ENCODE measurements at regions not wholly inside any gene's neighbourhood (a gene's known extent, or its start where the extent isn't known, plus 50 kb on each side); places are given as distances from the start of the nearest gene placed in this dataset.

GRCh38 chr1:186620566-186621350 is 59.5 kb downstream of the PTGS2 start:
- H3K27ac ChIP-seq = no peak overlapping the region
- no peak overlapping the region for H3K27ac Mint-ChIP-seq

GRCh38 chr1:186618401-186619170 is 61.6 kb downstream of the PTGS2 start:
- Mint-ChIP-seq H3K4me1 (no peaks in the 10 kb centered on the region), H3K4me3 (no peak overlapping the region), H3K9me3 (no peaks in the 10 kb centered on the region), H3K27ac (no peak overlapping the region), H3K36me3 (no peaks in the 10 kb centered on the region), H3K27me3 (ENCODE audit: insufficient read depth, low read depth) (peaks cover 2% of the 10 kb centered on the region)
- Histone ChIP-seq H3K9ac (no peak overlapping the region), H3K4me1 (no peaks in the 10 kb centered on the region), H3K36me3 (no peaks in the 10 kb centered on the region), H3K27me3 (no peaks in the 10 kb centered on the region), H3K27ac (no peak overlapping the region), H2AFZ (replicated peaks) (no peak overlapping the region), H4K20me1 (ENCODE audit: low read depth) (no peaks in the 10 kb centered on the region), H3K4me3 (no peak overlapping the region), H3K9me3 (ENCODE audit: low read depth) (no peaks in the 10 kb centered on the region), H3F3A (ENCODE audit: low read depth) (no peaks in the 10 kb centered on the region), H3K4me2 (no peak overlapping the region), H3K79me2 (ENCODE audit: low read depth) (no peaks in the 10 kb centered on the region)
- DNase-seq (ENCODE audit: low spot score) = no peak
- no peak for TF ChIP-seq CTCF (IDR thresholded peaks at IDR 0.05)

More at GRCh38 chr1:186620566-186621350, 59.5 kb downstream of the PTGS2 start:
- Histone ChIP-seq H3K27me3 (no peaks in the 10 kb centered on the region), H3K4me3 (no peak overlapping the region), H3K79me2 (ENCODE audit: low read depth) (no peaks in the 10 kb centered on the region), H2AFZ (replicated peaks) (no peak overlapping the region), H3K4me2 (no peak overlapping the region), H4K20me1 (ENCODE audit: low read depth) (no peaks in the 10 kb centered on the region), H3K9ac (no peak overlapping the region), H3K36me3 (no peaks in the 10 kb centered on the region), H3F3A (ENCODE audit: low read depth) (no peaks in the 10 kb centered on the region), H3K4me1 (no peaks in the 10 kb centered on the region), H3K9me3 (ENCODE audit: low read depth) (no peaks in the 10 kb centered on the region)
- H3K27me3 Mint-ChIP-seq (ENCODE audit: insufficient read depth, low read depth) = peaks cover 2% of the 10 kb centered on the region
- no peak overlapping the region for H3K4me3 Mint-ChIP-seq
- H3K9me3 Mint-ChIP-seq = no peaks in the 10 kb centered on the region
- H3K4me1 Mint-ChIP-seq = peaks cover 2% of the 10 kb centered on the region
- H3K36me3 Mint-ChIP-seq = no peaks in the 10 kb centered on the region
- no peak for DNase-seq (ENCODE audit: low spot score)
- TF ChIP-seq EZH2 (IDR thresholded peaks at IDR 0.05) = no peak
- no peak for TF ChIP-seq CTCF (IDR thresholded peaks at IDR 0.05)
- TF ChIP-seq EZH2phosphoT487 (IDR thresholded peaks at IDR 0.05) = no peak

- Histone ChIP-seq H3K27me3 (no peaks in the 10 kb centered on the region), H2AFZ (replicated peaks) (no peak overlapping the region)
These were observed 62.3 kb downstream of the PTGS2 start for GRCh38 chr1:186617926-186618325.

More at GRCh38 chr1:186617926-186618325, 62.3 kb downstream of the PTGS2 start:
- no peak for TF ChIP-seq CTCF (IDR thresholded peaks at IDR 0.05)
- no peak for TF ChIP-seq EZH2 (IDR thresholded peaks at IDR 0.05)
- no peak for TF ChIP-seq EZH2phosphoT487 (IDR thresholded peaks at IDR 0.05)
- no peaks in the 10 kb centered on the region for H3K36me3 ChIP-seq
- H3K4me3 ChIP-seq = no peak overlapping the region
- no peaks in the 10 kb centered on the region for H3K9me3 Mint-ChIP-seq
- no peaks in the 10 kb centered on the region for H3K4me1 ChIP-seq
- no peaks in the 10 kb centered on the region for H3K4me1 Mint-ChIP-seq
- H3K4me3 Mint-ChIP-seq = no peak overlapping the region
- H3K9ac ChIP-seq = no peak overlapping the region
- H3K79me2 ChIP-seq (ENCODE audit: low read depth) = no peaks in the 10 kb centered on the region
- no peaks in the 10 kb centered on the region for H4K20me1 ChIP-seq (ENCODE audit: low read depth)
- no peak overlapping the region for H3K27ac Mint-ChIP-seq
- no peaks in the 10 kb centered on the region for H3F3A ChIP-seq (ENCODE audit: low read depth)
- peaks cover 2% of the 10 kb centered on the region for H3K27me3 Mint-ChIP-seq (ENCODE audit: insufficient read depth, low read depth)
- DNase-seq (ENCODE audit: low spot score) = no peak
- no peak overlapping the region for H3K27ac ChIP-seq
- no peak overlapping the region for H3K4me2 ChIP-seq
- H3K9me3 ChIP-seq (ENCODE audit: low read depth) = no peaks in the 10 kb centered on the region
- H3K36me3 Mint-ChIP-seq = no peaks in the 10 kb centered on the region

All from neural progenitor cell (in vitro differentiated cells).